ENCODE measurements at regions not wholly inside any gene's neighbourhood (a gene's known extent, or its start where the extent isn't known, plus 50 kb on each side); places are given as distances from the start of the nearest gene placed in this dataset.

- H3K27me3 ChIP-seq = no peaks in the 10 kb centered on the region
- WGBS, 5 donors = 84 to 92% (median 90%) methylated on average over 7 of the region's 7 CpGs
- H3K4me3 ChIP-seq = no peak overlapping the region
- no peaks in the 10 kb centered on the region for H3K9me3 ChIP-seq
- no peaks in the 10 kb centered on the region for H3K4me1 ChIP-seq
- no peak overlapping the region for H3K27ac ChIP-seq
- intact Hi-C loops (cut with DNase I; ENCODE audit: low total_unique reads) = no loop called here
- no peak for TF ChIP-seq POLR2AphosphoS5 (IDR thresholded peaks at IDR 0.05)
- no peak for TF ChIP-seq POLR2A (IDR thresholded peaks at IDR 0.05)
- no peak for TF ChIP-seq CTCF (IDR thresholded peaks at IDR 0.05)
- TF ChIP-seq EP300 (IDR thresholded peaks at IDR 0.05) = no peak
- no peaks in the 10 kb centered on the region for H3K36me3 ChIP-seq
- DNase-seq = no peak
Observed at GRCh38 chr16:80280557-80280956, 260.2 kb upstream of the DYNLRB2 start.

- no peaks in the 10 kb centered on the region for H3K36me3 ChIP-seq
- WGBS, 5 donors = 83 to 98% (median 92%) methylated on average over 4 of the region's 4 CpGs
- intact Hi-C loops (cut with DNase I; ENCODE audit: low total_unique reads) = no loop called here
- no peak for DNase-seq
- no peaks in the 10 kb centered on the region for H3K27me3 ChIP-seq
- no peaks in the 10 kb centered on the region for H3K9me3 ChIP-seq
- no peaks in the 10 kb centered on the region for H3K4me1 ChIP-seq
- no peak overlapping the region for H3K27ac ChIP-seq
- no peak overlapping the region for H3K4me3 ChIP-seq
- TF ChIP-seq POLR2A (IDR thresholded peaks at IDR 0.05) = no peak
- no peak for TF ChIP-seq POLR2AphosphoS5 (IDR thresholded peaks at IDR 0.05)
- no peak for TF ChIP-seq EP300 (IDR thresholded peaks at IDR 0.05)
- TF ChIP-seq CTCF (IDR thresholded peaks at IDR 0.05) = no peak
Observed at GRCh38 chr16:80279656-80280055, 261.1 kb upstream of the DYNLRB2 start.

GRCh38 chr16:80277182-80277581 is 263.6 kb upstream of the DYNLRB2 start:
- H3K36me3 ChIP-seq = no peaks in the 10 kb centered on the region
- TF ChIP-seq CTCF (IDR thresholded peaks at IDR 0.05) (no peak), POLR2A (IDR thresholded peaks at IDR 0.05) (no peak), POLR2AphosphoS5 (IDR thresholded peaks at IDR 0.05) (no peak), EP300 (IDR thresholded peaks at IDR 0.05) (no peak)
- H3K4me3 ChIP-seq = no peak overlapping the region
- DNase-seq = no peak
- no peaks in the 10 kb centered on the region for H3K4me1 ChIP-seq
- intact Hi-C loops (cut with DNase I; ENCODE audit: low total_unique reads) = no loop called here
- no peaks in the 10 kb centered on the region for H3K27me3 ChIP-seq
- H3K27ac ChIP-seq = no peak overlapping the region
- WGBS, 5 donors = 42 to 59% (median 52%) methylated on average over 4 to 5 of the region's 5 CpGs
- H3K9me3 ChIP-seq = no peaks in the 10 kb centered on the region

GRCh38 chr16:80274576-80275191 is 266.1 kb upstream of the DYNLRB2 start:
- H3K4me1 ChIP-seq = no peaks in the 10 kb centered on the region
- H3K36me3 ChIP-seq = no peaks in the 10 kb centered on the region
- DNase-seq = no peak
- no peaks in the 10 kb centered on the region for H3K27me3 ChIP-seq
- no peak overlapping the region for H3K27ac ChIP-seq
- H3K4me3 ChIP-seq = no peak overlapping the region
- no peak for TF ChIP-seq POLR2AphosphoS5 (IDR thresholded peaks at IDR 0.05)
- TF ChIP-seq CTCF (IDR thresholded peaks at IDR 0.05) = no peak
- TF ChIP-seq POLR2A (IDR thresholded peaks at IDR 0.05) = no peak
- WGBS, 5 donors = 72 to 87% (median 84%) methylated on average over 4 of the region's 4 CpGs
- intact Hi-C loops (cut with DNase I; ENCODE audit: low total_unique reads) = no loop called here
- no peaks in the 10 kb centered on the region for H3K9me3 ChIP-seq
